Mesodermal cell (in vitro differentiated cells): ENCODE measurements at regions not wholly inside any gene's neighbourhood (a gene's known extent, or its start where the extent isn't known, plus 50 kb on each side); places are given as distances from the start of the nearest gene placed in this dataset.

ENCODE experiments used
- H3K27ac ChIP-seq: 2 replicates; pipeline ENCODE4 v1.7.0; 2013; ENCODE audit warnings: mild to moderate bottlenecking, low read depth, low read length, moderate library complexity; ENCODE audit not compliant: severe bottlenecking
- H3K36me3 ChIP-seq: 2 replicates; pipeline ENCODE4 v1.7.1; 2013; ENCODE audit warnings: mild to moderate bottlenecking, low read length, moderate library complexity; ENCODE audit not compliant: control insufficient read depth, insufficient read depth
- H3K4me1 ChIP-seq: one replicate; pipeline ENCODE4 v1.7.1; 2013; ENCODE audit warnings: mild to moderate bottlenecking, low read length; ENCODE audit not compliant: insufficient read depth, control insufficient read depth, poor library complexity, severe bottlenecking
- H3K4me3 ChIP-seq: 2 replicates; pipeline ENCODE4 v1.7.0; 2013; ENCODE audit warnings: low read length, control low read depth, mild to moderate bottlenecking; ENCODE audit not compliant: insufficient read depth, poor library complexity, severe bottlenecking; ENCODE audit errors: extremely low read depth
- H3K9me3 ChIP-seq: 2 replicates; pipeline ENCODE4 v1.7.1; 2013; ENCODE audit warnings: mild to moderate bottlenecking, low read length, moderate library complexity; ENCODE audit not compliant: control insufficient read depth
- WGBS, 2 experiments: methylation state at CpG; one replicate each; pipeline ENCODE4 v1.1.5; 2013; ENCODE audit warnings: missing lambda C conversion rate in 2 of 2; ENCODE audit not compliant: insufficient coverage in 2 of 2; 5-methylcytosine and 5-hydroxymethylcytosine counted together

DNA sequence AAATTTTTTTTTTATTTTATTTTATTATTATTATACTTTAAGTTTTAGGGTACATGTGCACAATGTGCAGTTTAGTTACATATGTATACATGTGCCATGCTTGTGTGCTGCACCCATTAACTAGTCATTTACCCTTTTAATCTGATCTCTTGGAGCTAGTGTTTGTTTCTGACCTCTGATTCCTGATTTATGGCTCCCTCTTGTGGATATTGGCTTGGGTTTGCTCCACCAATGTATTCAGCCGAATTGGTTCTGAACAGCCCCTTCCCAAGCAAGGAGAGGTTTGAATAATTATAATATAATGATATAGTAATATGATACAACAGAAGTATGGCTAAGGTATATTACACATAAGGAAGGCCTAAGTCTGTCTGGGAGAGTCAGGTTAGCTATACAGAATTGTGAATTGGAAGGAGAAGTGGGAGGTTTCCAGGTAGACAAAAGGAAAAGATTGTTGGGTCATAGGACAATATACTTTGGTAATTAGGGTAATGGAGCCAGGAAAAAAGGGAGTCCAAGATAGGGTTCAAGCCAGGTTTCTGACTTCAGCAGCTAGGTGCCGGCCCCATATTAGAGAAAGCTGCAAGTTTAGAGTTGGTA, 53.1 kb upstream of the HMCN1 start:
- Histone ChIP-seq H3K27ac (no peak overlapping the region), H3K4me3 (no peak overlapping the region), H3K9me3 (no peaks in the 10 kb centered on the region), H3K4me1 (no peaks in the 10 kb centered on the region), H3K36me3 (no peaks in the 10 kb centered on the region)
- no CpG with 5 or more reads among the region's 2 CpGs for whole genome bisulfite sequencing, 2 experiments

DNA sequence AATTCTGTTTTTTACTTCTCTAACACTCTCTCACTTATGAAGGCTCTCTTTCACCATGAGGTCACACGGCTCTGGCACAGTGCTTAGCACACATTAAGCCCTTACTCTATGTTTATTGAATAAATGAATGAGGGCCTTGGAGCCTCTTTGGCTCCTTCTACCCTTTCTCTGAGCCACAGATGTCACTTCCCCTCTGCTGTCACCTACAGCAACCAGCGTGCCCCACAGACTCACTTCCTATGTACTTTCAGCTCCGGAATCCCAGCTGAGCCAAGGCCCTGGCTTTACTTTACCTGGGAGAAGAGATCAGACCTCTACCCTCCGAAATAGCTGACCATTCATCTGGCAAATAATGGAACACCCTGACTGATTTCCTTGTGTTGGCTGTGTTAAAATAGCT, 53.7 kb upstream of the HMCN1 start:
- H3K27ac ChIP-seq: no peak overlapping the region
- H3K4me3 ChIP-seq: no peak overlapping the region
- H3K4me1 ChIP-seq: no peaks in the 10 kb centered on the region
- 80 to 89% methylated on average over 1 to 2 of the region's 4 CpGs for WGBS, 2 experiments
- no peaks in the 10 kb centered on the region for H3K36me3 ChIP-seq
- no peaks in the 10 kb centered on the region for H3K9me3 ChIP-seq

DNA sequence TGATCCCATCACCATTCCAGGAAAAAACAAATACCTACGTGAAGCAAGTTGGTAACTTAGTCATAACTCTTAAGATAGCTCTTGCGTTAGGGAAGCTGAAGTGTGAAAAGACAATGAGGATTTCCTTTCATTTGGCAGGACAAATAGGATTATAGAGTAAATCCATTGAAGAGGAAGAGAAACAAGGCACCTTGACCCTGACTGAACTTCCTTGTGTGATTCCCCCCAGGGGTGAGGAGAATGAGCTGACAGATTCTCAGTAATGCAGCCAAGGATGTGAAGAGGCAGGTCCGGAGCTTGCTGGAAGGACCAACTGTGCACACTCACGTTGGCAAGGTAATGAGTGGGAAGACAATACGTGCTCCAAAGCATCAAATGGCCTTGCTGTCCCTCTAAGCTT, 55.0 kb upstream of the HMCN1 start:
- Histone ChIP-seq H3K27ac (no peak overlapping the region), H3K4me1 (no peaks in the 10 kb centered on the region), H3K9me3 (no peaks in the 10 kb centered on the region), H3K4me3 (no peak overlapping the region), H3K36me3 (no peaks in the 10 kb centered on the region)
- 48 to 50% methylated on average over 2 to 4 of the region's 5 CpGs for WGBS, 2 experiments

DNA sequence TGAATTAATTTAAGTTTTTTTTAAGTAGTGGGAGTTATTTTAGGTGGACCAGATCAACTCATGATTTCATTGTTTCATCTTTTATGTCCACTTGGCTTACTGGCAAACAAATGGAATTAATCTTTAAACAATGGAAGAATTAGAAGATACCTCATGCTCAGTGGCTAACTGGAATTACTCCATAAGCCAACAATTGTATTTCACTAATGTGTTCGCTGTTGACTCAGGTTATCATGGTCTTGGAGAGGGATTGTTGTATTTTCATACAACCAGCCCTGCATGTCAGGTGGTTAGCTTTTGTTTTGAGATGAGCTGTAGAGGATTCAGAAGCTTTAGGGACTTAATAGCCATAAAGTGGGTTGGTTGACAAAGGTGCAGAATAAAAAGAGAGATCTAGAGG, 57.2 kb upstream of the HMCN1 start:
- 100% methylated on average over 1 of the region's 1 CpG; no CpG with 5 or more reads in 1 of the 2 experiments for WGBS, 2 experiments
- Histone ChIP-seq H3K4me1 (no peaks in the 10 kb centered on the region), H3K4me3 (no peak overlapping the region), H3K27ac (no peak overlapping the region), H3K9me3 (no peaks in the 10 kb centered on the region), H3K36me3 (no peaks in the 10 kb centered on the region)

DNA sequence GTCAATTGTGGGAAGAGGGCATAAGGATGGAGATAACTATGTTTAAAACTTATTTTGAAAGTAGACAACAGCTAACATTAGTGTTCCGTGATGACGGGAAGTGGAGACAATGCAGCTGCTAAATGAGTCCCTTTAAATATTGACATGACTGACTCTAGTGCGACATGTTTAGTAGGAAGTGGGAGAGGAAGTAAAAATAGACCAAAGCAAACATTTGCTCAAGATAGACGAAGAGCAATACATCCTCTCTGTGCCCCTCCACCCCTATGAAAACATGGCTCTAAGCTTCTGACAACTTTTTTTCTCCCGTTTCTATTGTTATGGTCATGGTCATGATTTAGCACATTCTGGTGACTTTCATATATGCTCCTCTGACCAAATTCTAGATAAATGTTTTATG, 60.0 kb upstream of the HMCN1 start:
- no peak overlapping the region for H3K4me3 ChIP-seq
- no peaks in the 10 kb centered on the region for H3K9me3 ChIP-seq
- WGBS, 2 experiments: 82 to 83% methylated on average over 1 to 4 of the region's 5 CpGs
- H3K4me1 ChIP-seq: no peaks in the 10 kb centered on the region
- H3K36me3 ChIP-seq: no peaks in the 10 kb centered on the region
- no peak overlapping the region for H3K27ac ChIP-seq

DNA sequence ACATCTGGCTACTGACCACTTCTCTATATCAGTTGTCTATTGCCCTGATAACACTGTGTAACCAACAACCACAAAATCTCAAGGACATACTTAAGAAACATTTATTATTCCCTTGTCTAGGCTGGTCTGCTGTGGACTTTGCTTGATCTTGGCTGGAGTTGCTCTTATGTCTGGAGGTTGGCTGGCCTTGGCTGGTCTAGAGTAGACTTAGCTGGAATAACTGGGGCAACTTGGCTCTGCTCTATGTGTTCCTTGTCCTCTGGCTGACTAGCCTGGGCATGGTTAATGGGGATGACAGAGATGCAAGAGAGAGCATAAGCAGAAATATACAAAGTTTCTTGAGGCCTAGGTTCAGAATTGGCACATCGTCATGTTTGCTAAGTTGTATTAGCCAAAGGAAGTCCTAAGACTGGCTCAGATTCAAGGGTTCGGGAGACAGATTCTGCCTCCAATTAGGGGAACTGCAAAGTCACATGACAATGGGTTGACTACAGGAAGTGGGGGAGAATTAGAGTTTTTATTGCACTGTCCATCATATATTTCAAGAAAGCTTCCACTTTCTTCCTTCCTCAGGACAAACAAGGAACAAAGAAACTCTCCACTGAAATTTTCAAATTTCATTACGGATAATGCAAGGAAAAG, 61.4 kb upstream of the HMCN1 start:
- Histone ChIP-seq H3K4me3 (no peak overlapping the region), H3K27ac (no peak overlapping the region), H3K9me3 (no peaks in the 10 kb centered on the region), H3K36me3 (no peaks in the 10 kb centered on the region), H3K4me1 (no peaks in the 10 kb centered on the region)
- WGBS, 2 experiments: 94 to 100% methylated on average over 1 to 2 of the region's 3 CpGs

DNA sequence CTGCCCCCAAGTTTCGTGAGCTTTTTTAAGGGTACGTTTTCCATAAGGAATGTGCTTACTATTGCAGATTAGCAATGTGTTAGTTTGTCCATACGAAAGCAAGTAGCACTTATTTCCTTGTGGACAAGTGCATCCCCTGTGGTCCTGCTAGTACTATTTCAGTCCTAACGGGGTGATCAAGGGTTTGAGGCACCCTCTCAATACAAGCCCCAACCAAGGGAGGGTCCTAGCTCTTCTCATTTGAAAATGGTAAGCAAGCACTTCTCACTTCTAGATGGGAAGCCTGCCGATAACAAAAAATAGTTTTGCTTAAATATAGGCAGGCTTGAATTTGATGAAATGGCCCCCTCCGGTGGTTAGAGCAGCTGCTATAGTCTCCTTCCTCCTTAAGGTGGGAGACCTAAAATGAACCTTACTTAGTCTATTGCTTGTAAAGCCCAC, 64.0 kb upstream of the HMCN1 start:
- no peak overlapping the region for H3K27ac ChIP-seq
- H3K4me3 ChIP-seq: no peak overlapping the region
- no peaks in the 10 kb centered on the region for H3K9me3 ChIP-seq
- 48 to 90% methylated on average over 2 to 5 of the region's 6 CpGs for WGBS, 2 experiments
- no peaks in the 10 kb centered on the region for H3K36me3 ChIP-seq
- H3K4me1 ChIP-seq: no peaks in the 10 kb centered on the region

DNA sequence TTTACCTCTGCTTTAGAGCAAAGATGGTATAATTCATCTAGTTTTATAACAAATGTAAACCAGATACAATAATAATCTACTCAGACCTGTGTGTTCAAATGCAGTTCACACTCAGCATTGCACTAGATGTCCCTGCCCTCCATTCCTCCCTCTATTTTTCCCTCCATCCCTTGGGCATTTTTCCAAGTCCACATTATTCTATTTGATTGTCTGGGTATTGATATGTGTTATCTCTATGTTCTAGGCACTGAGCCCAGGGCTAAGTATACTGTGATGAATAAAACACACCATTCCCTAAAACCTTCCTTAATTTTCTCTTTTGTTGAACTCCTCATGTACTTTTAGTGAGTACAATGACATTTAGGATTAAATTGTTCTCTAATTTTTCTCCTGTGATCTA, 66.2 kb upstream of the HMCN1 start:
- H3K9me3 ChIP-seq: no peaks in the 10 kb centered on the region
- no peak overlapping the region for H3K27ac ChIP-seq
- no peak overlapping the region for H3K4me3 ChIP-seq
- H3K36me3 ChIP-seq: no peaks in the 10 kb centered on the region
- no peaks in the 10 kb centered on the region for H3K4me1 ChIP-seq

DNA sequence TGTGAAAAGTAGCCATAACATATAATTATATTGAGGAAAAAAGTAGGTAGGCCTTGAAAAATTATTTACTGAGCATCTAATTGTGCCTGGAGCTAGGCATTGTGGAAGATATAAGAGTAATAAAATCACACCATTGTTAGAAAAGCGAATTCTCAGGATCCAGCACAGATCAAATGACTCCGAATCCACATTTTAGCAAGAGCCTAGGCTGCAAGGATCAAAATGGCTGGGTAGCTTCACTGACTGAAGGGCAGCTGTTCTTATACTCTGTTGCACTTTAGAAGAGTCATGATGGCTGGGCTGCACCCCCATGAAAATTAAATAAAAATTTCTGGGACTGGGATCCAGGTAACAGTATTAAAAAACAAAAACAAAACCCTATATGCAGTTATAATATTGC, 67.6 kb upstream of the HMCN1 start:
- Histone ChIP-seq H3K4me3 (no peak overlapping the region), H3K4me1 (no peaks in the 10 kb centered on the region), H3K9me3 (no peaks in the 10 kb centered on the region), H3K36me3 (no peaks in the 10 kb centered on the region), H3K27ac (no peak overlapping the region)
- WGBS, 2 experiments: 75% methylated on average over 2 of the region's 2 CpGs; no CpG with 5 or more reads in 1 of the 2 experiments

DNA sequence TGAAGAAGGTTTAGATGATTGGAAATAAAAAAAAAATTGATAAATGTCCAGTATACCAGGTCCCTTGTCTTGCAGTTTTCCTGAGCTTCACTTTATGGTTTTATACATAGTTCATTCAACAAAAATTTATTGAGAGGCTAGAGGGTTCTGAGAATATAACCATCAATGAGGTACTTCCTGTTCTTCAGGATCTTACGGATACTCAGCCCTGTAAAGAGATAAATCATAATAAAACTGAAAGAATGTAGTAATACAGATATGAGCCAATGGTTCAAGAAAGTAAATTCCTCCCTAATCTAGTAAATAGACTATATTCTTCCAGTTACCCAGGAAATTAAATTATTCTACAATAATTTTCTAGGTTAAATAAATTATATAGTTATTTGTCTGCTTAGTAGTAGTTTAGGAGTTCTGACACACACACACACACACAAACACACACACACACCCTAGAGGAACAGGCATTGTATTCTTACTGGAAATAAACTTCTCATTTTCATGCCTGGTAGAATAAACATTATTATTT, 70.4 kb upstream of the HMCN1 start:
- H3K27ac ChIP-seq: no peak overlapping the region
- WGBS, 2 experiments: no CpG with 5 or more reads among the region's 1 CpG

DNA sequence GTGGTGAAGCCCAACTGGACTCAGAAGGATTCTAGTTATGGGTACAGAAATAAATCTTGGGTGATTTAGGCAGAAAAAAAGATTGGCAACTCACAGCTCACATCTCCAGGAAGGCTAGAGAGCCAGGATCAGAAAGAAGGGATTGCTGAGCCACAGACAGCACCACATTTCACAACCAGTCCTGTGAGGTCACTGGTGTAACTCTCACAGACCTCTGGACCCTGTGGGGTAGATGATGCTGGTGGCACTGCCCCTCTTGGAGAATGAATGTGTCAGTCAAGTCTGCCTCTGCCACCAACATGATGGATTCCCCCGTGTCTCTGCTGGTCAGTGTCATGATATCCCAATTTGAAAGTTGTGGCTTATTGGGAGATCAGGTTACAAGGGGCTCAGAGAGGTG, 70.9 kb upstream of the HMCN1 start:
- WGBS, 2 experiments: 40 to 100% methylated on average over 1 of the region's 1 CpG
- Histone ChIP-seq H3K4me3 (no peak overlapping the region), H3K9me3 (no peaks in the 10 kb centered on the region), H3K36me3 (no peaks in the 10 kb centered on the region), H3K4me1 (no peaks in the 10 kb centered on the region), H3K27ac (no peak overlapping the region)

More for the DNA sequence above, 70.4 kb upstream of the HMCN1 start:
- no peak overlapping the region for H3K4me3 ChIP-seq
- H3K9me3 ChIP-seq: no peaks in the 10 kb centered on the region
- H3K4me1 ChIP-seq: no peaks in the 10 kb centered on the region
- H3K36me3 ChIP-seq: no peaks in the 10 kb centered on the region
